ENCODE measurements at regions not wholly inside any gene's neighbourhood (a gene's known extent, or its start where the extent isn't known, plus 50 kb on each side); places are given as distances from the start of the nearest gene placed in this dataset.

DNA sequence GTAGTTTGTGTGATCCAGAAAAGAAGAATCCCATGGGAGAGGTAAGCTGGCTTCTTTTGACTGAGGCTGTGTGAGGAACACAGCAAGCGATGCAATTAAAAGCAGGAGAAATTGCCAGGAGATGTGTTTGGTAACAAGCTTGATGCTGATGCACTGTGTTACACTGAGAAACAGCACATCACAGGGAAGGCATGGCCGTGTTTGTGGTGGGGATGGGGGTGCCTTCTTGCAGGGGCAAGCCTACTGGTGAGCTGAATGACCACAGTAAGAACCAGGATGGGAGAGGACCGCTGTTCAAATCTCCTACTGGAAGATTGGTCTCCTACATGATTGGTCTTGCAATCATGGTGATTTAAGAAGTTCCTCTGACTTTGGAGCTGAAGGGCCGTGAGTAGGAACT, 477.7 kb upstream of the HS6ST1 start:
- Histone ChIP-seq H3K27me3 (no peaks in the 10 kb centered on the region), H4K20me1 (peaks cover 0 to 2% (median 0%) of the 10 kb centered on the region in 11 experiments; a peak in 2 of 22 replicates), H3K9me3 (replicated peaks in 1 of 11) (no peaks in the 10 kb centered on the region), H3K36me3 (no peaks in the 10 kb centered on the region), H3K9ac (no peak overlapping the region), H3K4me3 (no peak overlapping the region), H3K4me2 (no peak overlapping the region), H3K27ac (no peak overlapping the region), H3K4me1 (peaks cover 0 to 16% (median 10%) of the 10 kb centered on the region in 10 experiments; a peak in 16 of 20 replicates)
- TF ChIP-seq Cebpa-rat (IDR thresholded peaks at IDR 0.05): no peak

DNA sequence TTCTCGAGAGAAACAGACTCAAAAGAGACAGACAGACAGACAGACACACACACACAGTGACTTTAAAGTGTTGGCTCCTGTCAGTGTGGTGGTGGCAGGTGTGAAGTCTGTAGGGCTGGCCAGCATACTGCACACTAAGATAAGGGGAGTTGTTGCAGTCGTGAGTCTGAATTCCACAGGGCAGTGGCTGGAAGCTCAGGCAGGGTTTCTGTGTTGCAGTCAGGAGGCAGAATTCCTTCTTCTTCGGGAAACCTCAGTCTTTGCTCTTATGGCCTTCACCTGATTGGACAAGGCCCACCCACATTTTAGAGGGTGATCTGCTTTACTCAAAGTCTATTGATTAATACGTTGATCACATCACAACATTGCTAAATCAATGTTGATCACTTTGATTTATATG, 478.4 kb upstream of the HS6ST1 start:
- no peaks in the 10 kb centered on the region for H4K20me1 ChIP-seq
- TF ChIP-seq Cebpa-rat (IDR thresholded peaks at IDR 0.05): no peak
- no peak overlapping the region for H3K9ac ChIP-seq
- H3K27me3 ChIP-seq: no peaks in the 10 kb centered on the region
- H3K4me2 ChIP-seq: no peak overlapping the region
- no peaks in the 10 kb centered on the region for H3K9me3 ChIP-seq (replicated peaks in 1 of 11)
- H3K27ac ChIP-seq: no peak overlapping the region
- H3K4me3 ChIP-seq: no peak overlapping the region
- peaks cover 0 to 8% (median 2%) of the 10 kb centered on the region in 10 experiments; a peak in 16 of 20 replicates for H3K4me1 ChIP-seq
- H3K36me3 ChIP-seq: no peaks in the 10 kb centered on the region

DNA sequence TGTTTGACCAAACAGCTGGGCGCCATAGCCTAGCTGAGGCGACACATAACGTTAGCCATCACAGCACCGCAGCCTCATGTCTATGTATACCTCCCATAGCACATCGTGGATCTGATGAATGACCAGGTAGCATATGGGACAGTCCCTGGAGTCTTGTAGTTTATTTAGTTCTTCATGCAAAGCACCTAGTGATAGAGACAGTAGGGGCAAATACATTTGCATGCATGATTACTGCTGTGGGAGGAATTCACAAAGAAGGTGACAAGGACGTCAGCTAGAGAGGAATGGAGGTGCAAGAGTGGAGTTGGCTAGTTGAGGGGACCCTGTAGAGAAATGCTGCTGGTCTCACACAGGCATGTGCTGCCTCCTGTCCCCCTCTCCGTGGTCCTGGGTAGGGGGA, 478.9 kb upstream of the HS6ST1 start:
- H3K9me3 ChIP-seq (replicated peaks in 1 of 11): no peaks in the 10 kb centered on the region
- no peaks in the 10 kb centered on the region for H4K20me1 ChIP-seq
- no peaks in the 10 kb centered on the region for H3K36me3 ChIP-seq
- H3K4me1 ChIP-seq: peaks cover 0 to 5% (median 0%) of the 10 kb centered on the region in 10 experiments; a peak in 1 of 20 replicates
- no peak overlapping the region for H3K4me2 ChIP-seq
- H3K4me3 ChIP-seq: no peak overlapping the region
- no peak for TF ChIP-seq Cebpa-rat (IDR thresholded peaks at IDR 0.05)
- no peak overlapping the region for H3K27ac ChIP-seq
- H3K27me3 ChIP-seq: no peaks in the 10 kb centered on the region
- no peak overlapping the region for H3K9ac ChIP-seq

DNA sequence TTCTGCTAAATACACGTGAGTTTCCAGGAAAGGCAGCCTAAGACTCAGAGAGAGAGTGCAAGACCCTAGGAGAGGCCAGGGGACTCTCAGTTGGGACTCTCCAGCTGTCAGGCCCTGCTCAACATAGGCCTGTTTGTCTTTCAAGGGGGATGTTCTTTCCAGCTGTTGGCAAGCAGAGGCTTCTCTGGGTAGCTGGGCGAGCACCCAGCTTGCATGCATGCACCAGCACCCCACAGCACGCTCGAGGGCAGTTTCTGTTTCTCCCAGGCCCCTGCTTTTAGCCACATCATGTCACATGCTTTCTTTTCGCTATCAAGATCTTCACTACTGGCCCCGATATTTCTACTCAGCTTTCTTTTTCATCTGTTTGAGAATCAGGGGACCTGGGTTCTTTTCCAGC, 479.3 kb upstream of the HS6ST1 start:
- H3K9ac ChIP-seq: no peak overlapping the region

DNA sequence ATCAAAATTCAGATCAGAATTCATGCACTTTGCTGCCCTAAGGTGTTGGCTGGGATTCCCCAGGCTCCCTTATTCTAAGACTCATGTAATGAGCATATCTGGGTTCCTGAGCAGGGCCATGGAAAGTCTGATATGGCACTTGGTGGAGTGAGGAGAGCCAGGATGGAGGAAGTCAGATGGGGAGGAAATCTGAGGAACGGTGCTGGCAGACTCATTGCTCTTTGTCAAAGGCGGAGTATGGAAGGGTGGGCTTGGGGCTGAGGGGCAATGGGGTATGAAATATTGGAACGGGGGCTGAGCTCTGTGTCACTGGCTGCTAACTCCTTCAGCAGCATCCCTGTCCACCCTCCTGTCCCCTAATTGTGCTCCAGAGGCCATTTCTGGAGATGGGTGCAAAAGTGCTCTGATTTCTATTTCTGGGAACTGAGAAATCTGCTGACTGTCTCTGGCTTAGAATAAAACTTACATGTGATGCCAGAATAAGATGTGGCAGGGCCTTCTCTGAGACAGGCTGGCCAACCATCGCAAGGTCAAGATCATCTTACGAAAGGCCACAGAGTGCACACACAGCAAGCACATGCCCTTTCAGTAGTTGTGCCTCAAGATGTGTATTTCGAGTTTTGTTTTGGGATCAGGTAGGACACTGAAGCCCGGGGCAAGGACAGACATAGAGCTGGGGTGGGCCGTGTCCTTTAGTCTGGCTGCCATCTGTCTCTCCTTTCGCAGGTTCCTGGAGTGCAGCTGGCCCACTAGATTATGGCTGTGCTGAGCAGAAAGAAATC, 480.0 kb upstream of the HS6ST1 start:
- H3K9ac ChIP-seq: no peak overlapping the region
- H3K4me3 ChIP-seq: no peak overlapping the region
- no peak overlapping the region for H3K4me2 ChIP-seq
- H3K27ac ChIP-seq: no peak overlapping the region
- no peaks in the 10 kb centered on the region for H4K20me1 ChIP-seq
- H3K9me3 ChIP-seq (replicated peaks in 1 of 11): no peaks in the 10 kb centered on the region
- no peak for TF ChIP-seq Cebpa-rat (IDR thresholded peaks at IDR 0.05)
- H3K36me3 ChIP-seq: no peaks in the 10 kb centered on the region
- no peaks in the 10 kb centered on the region for H3K4me1 ChIP-seq
- H3K27me3 ChIP-seq: no peaks in the 10 kb centered on the region

More for the DNA sequence above, 479.3 kb upstream of the HS6ST1 start:
- Histone ChIP-seq H3K4me2 (no peak overlapping the region), H3K27ac (no peak overlapping the region), H3K9me3 (replicated peaks in 1 of 11) (no peaks in the 10 kb centered on the region), H4K20me1 (no peaks in the 10 kb centered on the region), H3K27me3 (no peaks in the 10 kb centered on the region), H3K4me1 (0 out of 20 replicates have a peak, but pooled peaks cover 0 to 5% (median 0%) of the 10 kb centered on the region in 10 experiments), H3K36me3 (no peaks in the 10 kb centered on the region), H3K4me3 (no peak overlapping the region)
- no peak for TF ChIP-seq Cebpa-rat (IDR thresholded peaks at IDR 0.05)

DNA sequence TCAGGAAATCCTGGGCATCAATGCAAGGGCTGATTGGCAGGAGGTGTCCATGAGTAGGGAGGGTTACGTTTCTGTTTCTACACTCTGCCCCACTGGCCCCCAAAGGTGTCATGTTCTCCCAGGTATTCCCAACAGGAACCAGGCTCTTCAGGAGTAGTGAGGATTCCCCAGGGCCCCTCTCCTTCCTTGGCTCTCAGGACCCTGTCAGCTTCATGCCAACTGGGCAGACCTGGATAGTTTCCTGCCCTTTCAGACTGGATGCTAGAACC, 480.6 kb upstream of the HS6ST1 start:
- Histone ChIP-seq H3K9ac (no peak overlapping the region), H3K9me3 (replicated peaks in 1 of 11) (no peaks in the 10 kb centered on the region), H3K4me3 (no peak overlapping the region), H4K20me1 (no peaks in the 10 kb centered on the region), H3K27me3 (no peaks in the 10 kb centered on the region), H3K4me2 (no peak overlapping the region), H3K36me3 (no peaks in the 10 kb centered on the region), H3K4me1 (no peaks in the 10 kb centered on the region), H3K27ac (no peak overlapping the region)
- no peak for TF ChIP-seq Cebpa-rat (IDR thresholded peaks at IDR 0.05)

DNA sequence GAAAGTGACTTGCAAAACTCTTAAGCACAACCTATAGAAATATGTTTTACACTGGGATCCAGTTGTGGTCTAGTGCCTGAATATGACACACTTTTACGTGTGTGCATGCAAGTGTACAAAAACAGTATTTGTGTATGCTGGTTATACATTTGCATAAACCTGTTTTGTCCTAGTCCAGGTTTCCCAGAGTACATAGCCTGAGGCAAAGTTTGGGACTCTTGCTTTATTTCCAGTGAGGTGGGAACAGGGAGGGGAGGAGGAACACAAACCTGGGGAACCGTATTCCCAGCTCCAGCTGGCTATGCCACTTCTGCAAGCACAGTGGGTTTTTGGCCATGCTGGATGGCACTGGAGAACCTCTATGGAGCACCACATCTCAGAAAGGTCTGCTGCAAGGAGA, 481.1 kb upstream of the HS6ST1 start:
- H3K4me1 ChIP-seq: no peaks in the 10 kb centered on the region
- TF ChIP-seq Cebpa-rat (IDR thresholded peaks at IDR 0.05): no peak
- H3K27ac ChIP-seq: no peak overlapping the region
- no peak overlapping the region for H3K9ac ChIP-seq
- H4K20me1 ChIP-seq: no peaks in the 10 kb centered on the region
- H3K36me3 ChIP-seq: no peaks in the 10 kb centered on the region
- no peak overlapping the region for H3K4me2 ChIP-seq
- no peaks in the 10 kb centered on the region for H3K9me3 ChIP-seq (replicated peaks in 1 of 11)
- H3K4me3 ChIP-seq: no peak overlapping the region
- no peaks in the 10 kb centered on the region for H3K27me3 ChIP-seq

DNA sequence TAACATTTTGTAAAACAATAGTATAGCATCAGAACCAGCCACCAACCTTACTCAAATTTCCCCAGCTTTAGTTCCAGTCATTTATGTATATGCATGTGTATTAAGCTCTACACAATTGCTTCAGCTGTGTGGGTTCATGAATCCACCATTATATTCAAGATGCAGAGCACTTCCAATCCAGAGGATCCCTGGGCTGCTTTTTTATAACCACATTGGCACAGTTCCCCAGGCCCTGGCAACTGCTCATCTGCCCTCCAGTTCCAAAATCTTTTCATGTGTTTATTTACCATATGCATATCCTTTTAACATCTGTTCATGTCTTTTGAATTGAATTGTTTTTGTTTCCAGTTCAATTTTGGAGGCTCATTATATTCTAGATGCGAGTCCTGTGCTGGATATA, 482.9 kb upstream of the HS6ST1 start:
- no peaks in the 10 kb centered on the region for H3K9me3 ChIP-seq (replicated peaks in 1 of 11)
- no peaks in the 10 kb centered on the region for H3K27me3 ChIP-seq
- no peak overlapping the region for H3K4me2 ChIP-seq
- no peaks in the 10 kb centered on the region for H3K4me1 ChIP-seq
- H3K4me3 ChIP-seq: no peak overlapping the region
- H3K9ac ChIP-seq: no peak overlapping the region
- H4K20me1 ChIP-seq: no peaks in the 10 kb centered on the region
- TF ChIP-seq Cebpa-rat (IDR thresholded peaks at IDR 0.05): no peak
- H3K36me3 ChIP-seq: no peaks in the 10 kb centered on the region
- H3K27ac ChIP-seq: no peak overlapping the region

DNA sequence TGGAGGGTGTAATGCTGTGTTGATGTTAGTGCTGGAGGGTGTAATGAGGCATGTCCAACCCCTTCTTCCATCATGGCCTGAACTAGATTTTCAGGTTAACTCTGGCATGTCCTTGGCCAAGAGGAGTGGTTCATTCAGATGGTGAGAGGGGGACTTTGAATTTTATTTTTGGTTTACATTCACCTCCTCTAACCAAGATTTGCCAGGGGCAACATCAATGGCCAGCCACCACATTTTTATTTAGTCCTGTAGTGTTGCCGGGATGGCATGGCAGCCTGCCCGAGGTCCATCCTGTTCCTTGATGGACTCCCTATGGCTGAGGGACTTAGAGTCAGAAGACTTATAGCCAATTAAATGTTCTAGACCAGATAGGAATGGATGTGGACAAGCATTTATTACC, 484.6 kb upstream of the HS6ST1 start:
- Histone ChIP-seq H3K27me3 (no peaks in the 10 kb centered on the region), H3K4me3 (no peak overlapping the region), H3K36me3 (no peaks in the 10 kb centered on the region), H3K9ac (no peak overlapping the region), H3K27ac (no peak overlapping the region), H3K9me3 (replicated peaks in 1 of 11) (peaks cover 0 to 10% (median 5%) of the 10 kb centered on the region in 11 experiments; a peak in 8 of 22 replicates), H3K4me1 (no peaks in the 10 kb centered on the region), H4K20me1 (no peaks in the 10 kb centered on the region), H3K4me2 (no peak overlapping the region)
- TF ChIP-seq Cebpa-rat (IDR thresholded peaks at IDR 0.05): no peak

DNA sequence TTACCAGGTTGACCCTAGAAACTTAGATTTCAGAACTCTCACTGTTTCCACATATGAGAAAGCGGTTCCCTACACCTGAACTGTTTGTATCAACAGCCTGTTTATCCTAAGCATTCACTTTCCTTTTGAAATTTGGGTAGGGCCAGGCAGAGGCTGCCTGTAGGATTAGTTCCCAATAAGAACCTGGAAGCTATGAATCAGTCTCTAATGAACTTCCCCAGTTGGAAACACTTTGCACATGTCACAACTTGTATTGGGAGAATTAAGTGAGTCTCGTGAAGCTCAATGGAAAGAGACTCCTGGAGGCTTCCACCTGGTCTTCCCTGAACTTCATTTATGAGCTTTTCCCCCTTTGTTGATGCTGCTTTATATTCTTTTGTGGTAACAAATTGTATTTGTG, 486.6 kb upstream of the HS6ST1 start:
- H3K9ac ChIP-seq: no peak overlapping the region
- H3K27me3 ChIP-seq: no peaks in the 10 kb centered on the region
- 0 out of 20 replicates have a peak, but pooled peaks cover 0 to 3% (median 0%) of the 10 kb centered on the region in 10 experiments for H3K4me1 ChIP-seq
- no peak for TF ChIP-seq Cebpa-rat (IDR thresholded peaks at IDR 0.05)
- H3K27ac ChIP-seq: no peak overlapping the region
- no peaks in the 10 kb centered on the region for H4K20me1 ChIP-seq
- no peak overlapping the region for H3K4me3 ChIP-seq
- peaks cover 11 to 30% (median 23%) of the 10 kb centered on the region in 11 experiments for H3K9me3 ChIP-seq (replicated peaks in 1 of 11)
- no peak overlapping the region for H3K4me2 ChIP-seq
- H3K36me3 ChIP-seq: no peaks in the 10 kb centered on the region

Data from BLaER1 treated with 17β-estradiol and CSF1 and Interleukin-3, amounts not matched to agents 10 nM and 100 nM (cell line).